Colonic mucosa (tissue), 4 donors: ENCODE measurements at regions not wholly inside any gene's neighbourhood (a gene's known extent, or its start where the extent isn't known, plus 50 kb on each side); places are given as distances from the start of the nearest gene placed in this dataset.

Experiments used
- DNase-seq: peaks from one replicate; pipeline ENCODE4 v3.0.0-alpha.2; 2020
- H3K27ac ChIP-seq: fragments of 200-600 bp; one replicate; pipeline ENCODE4 v1.8.0; 2021
- H3K27me3 ChIP-seq: fragments of 200-600 bp; one replicate; pipeline ENCODE4 v1.8.0; 2021
- H3K36me3 ChIP-seq: fragments of 200-600 bp; one replicate; pipeline ENCODE4 v1.8.0; 2021
- H3K4me1 ChIP-seq: fragments of 200-600 bp; one replicate; pipeline ENCODE4 v1.8.0; 2021; ENCODE audit warnings: mild to moderate bottlenecking
- H3K4me3 ChIP-seq: fragments of 200-600 bp; one replicate; pipeline ENCODE4 v1.8.0; 2021
- H3K9ac ChIP-seq, 2 donors: one replicate each; pipeline ENCODE4 v1.7.0; 2013; ENCODE audit warnings: control low read depth in 2 of 2, low read depth in 2 of 2, low read length in 2 of 2
- H3K9me3 ChIP-seq: fragments of 200-600 bp; one replicate; pipeline ENCODE4 v1.8.0; 2021
- intact Hi-C: fragments of 100-400 bp; cut with DNase I; formaldehyde crosslinking; loops from one replicate; pipeline ENCODE4 v1.14.1; 2022
- TF ChIP-seq, protein P1 (sequence below): fragments of 200-600 bp; IDR thresholded peaks from one replicate; pipeline ENCODE4 v1.8.0; 2022; ENCODE audit warnings: antibody characterized with exemption, mild to moderate bottlenecking
- donor health status: healthy.
- donor health status: DM: no; HTN: no; CAD: no.
- donor health status: DM: no; HTN: no; CAD: no.

DNA sequence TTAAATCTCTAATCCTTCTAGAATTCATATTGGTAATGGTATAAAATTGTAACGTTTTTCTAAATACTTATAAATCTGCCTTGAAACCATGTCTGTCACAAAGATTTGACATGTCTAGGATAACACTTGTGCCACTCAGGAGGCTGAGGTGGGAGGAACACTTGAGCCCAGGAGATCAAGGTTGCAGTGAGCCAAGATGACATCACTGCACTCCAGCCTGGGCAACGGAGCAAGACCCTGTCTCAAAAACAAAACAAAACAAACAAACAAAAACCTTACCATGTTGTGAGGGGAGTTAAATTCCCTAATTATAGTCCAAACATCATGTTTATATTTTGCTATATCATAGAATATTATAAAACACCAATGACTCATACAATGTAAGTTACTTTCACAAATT lies 317.5 kb upstream of the SOX5 start:
- no peak overlapping the region for H3K9ac ChIP-seq
- intact Hi-C loops = no loop called here
- H3K4me3 ChIP-seq = no peak overlapping the region
- TF ChIP-seq, protein P1, sequence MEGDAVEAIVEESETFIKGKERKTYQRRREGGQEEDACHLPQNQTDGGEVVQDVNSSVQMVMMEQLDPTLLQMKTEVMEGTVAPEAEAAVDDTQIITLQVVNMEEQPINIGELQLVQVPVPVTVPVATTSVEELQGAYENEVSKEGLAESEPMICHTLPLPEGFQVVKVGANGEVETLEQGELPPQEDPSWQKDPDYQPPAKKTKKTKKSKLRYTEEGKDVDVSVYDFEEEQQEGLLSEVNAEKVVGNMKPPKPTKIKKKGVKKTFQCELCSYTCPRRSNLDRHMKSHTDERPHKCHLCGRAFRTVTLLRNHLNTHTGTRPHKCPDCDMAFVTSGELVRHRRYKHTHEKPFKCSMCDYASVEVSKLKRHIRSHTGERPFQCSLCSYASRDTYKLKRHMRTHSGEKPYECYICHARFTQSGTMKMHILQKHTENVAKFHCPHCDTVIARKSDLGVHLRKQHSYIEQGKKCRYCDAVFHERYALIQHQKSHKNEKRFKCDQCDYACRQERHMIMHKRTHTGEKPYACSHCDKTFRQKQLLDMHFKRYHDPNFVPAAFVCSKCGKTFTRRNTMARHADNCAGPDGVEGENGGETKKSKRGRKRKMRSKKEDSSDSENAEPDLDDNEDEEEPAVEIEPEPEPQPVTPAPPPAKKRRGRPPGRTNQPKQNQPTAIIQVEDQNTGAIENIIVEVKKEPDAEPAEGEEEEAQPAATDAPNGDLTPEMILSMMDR = no peak
- H3K27me3 ChIP-seq = no peaks in the 10 kb centered on the region
- no peak overlapping the region for H3K27ac ChIP-seq
- no peaks in the 10 kb centered on the region for H3K9me3 ChIP-seq
- H3K4me1 ChIP-seq = no peaks in the 10 kb centered on the region
- no peak for DNase-seq
- no peaks in the 10 kb centered on the region for H3K36me3 ChIP-seq

GRCh38 chr12:24256684-24257083 lies 307.2 kb upstream of the SOX5 start:
- no peaks in the 10 kb centered on the region for H3K9me3 ChIP-seq
- no peak overlapping the region for H3K27ac ChIP-seq
- H3K9ac ChIP-seq = no peak overlapping the region
- H3K27me3 ChIP-seq = no peaks in the 10 kb centered on the region
- TF ChIP-seq, protein P1 = no peak
- no peak for DNase-seq
- H3K4me3 ChIP-seq = no peak overlapping the region
- no peaks in the 10 kb centered on the region for H3K36me3 ChIP-seq
- no peaks in the 10 kb centered on the region for H3K4me1 ChIP-seq
- intact Hi-C loops = no loop called here

- TF ChIP-seq, protein P1 = no peak
Observed at GRCh38 chr12:24255920-24256665, 306.6 kb upstream of the SOX5 start.

DNA sequence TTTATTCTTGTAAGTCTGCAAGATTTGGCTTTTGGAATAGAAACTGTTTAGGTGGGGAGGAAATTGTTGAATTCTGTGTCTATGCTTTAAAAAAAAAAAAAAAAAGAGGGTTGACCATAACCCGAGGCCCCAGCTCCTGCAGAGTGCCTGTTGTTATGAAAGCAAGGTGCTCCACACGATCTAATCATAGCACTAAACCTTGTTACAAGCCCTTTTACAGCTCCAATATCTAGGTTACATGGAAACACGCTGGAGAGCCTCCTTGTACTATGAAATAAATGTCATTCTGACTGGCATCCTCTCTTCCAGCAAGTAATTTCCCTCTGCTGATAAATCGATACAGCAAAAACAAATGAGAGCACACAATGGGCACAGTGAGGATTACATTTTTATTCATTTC lies 303.1 kb upstream of the SOX5 start:
- Histone ChIP-seq H3K27ac (no peak overlapping the region), H3K36me3 (no peaks in the 10 kb centered on the region), H3K4me3 (no peak overlapping the region), H3K4me1 (no peaks in the 10 kb centered on the region), H3K27me3 (no peaks in the 10 kb centered on the region), H3K9me3 (no peaks in the 10 kb centered on the region), H3K9ac (no peak overlapping the region)
- intact Hi-C loops = no loop called here
- TF ChIP-seq, protein P1 = no peak
- DNase-seq = no peak

More at GRCh38 chr12:24255920-24256665, 306.6 kb upstream of the SOX5 start:
- Histone ChIP-seq H3K9ac (no peak overlapping the region), H3K9me3 (no peaks in the 10 kb centered on the region), H3K36me3 (no peaks in the 10 kb centered on the region), H3K4me3 (no peak overlapping the region), H3K4me1 (no peaks in the 10 kb centered on the region), H3K27me3 (no peaks in the 10 kb centered on the region), H3K27ac (no peak overlapping the region)
- intact Hi-C loops = no loop called here
- DNase-seq = no peak

GRCh38 chr12:24246934-24247333 lies 297.5 kb upstream of the SOX5 start:
- no peaks in the 10 kb centered on the region for H3K4me1 ChIP-seq
- no peaks in the 10 kb centered on the region for H3K27me3 ChIP-seq
- no peak for DNase-seq
- no peak overlapping the region for H3K4me3 ChIP-seq
- H3K9me3 ChIP-seq = no peaks in the 10 kb centered on the region
- no peak overlapping the region for H3K27ac ChIP-seq
- no peak overlapping the region for H3K9ac ChIP-seq
- TF ChIP-seq, protein P1 = no peak
- intact Hi-C loops = no loop called here
- no peaks in the 10 kb centered on the region for H3K36me3 ChIP-seq
